ENCODE measurements at regions not wholly inside any gene's neighbourhood (a gene's known extent, or its start where the extent isn't known, plus 50 kb on each side); places are given as distances from the start of the nearest gene placed in this dataset.

DNA sequence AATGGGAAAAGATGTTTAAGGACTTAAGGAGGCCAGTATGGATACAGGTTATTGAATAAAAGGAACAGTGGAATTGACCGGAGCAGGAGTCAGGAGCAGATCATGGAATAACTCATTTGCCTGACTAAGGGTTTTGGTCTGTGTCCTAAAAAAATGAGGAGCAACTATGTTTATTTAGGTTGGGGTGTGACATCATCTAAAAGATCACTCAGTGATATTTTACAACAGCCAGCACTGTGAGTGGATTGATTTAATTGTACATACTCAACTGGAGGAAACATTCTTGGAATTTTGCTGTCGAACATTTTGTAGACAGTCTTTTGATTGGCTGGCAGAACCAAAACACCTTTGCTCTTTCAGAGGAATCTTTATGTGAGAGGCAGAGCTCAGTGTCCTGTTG, 348.6 kb upstream of the CDIN1 start:
- Histone ChIP-seq H3K27me3 (ENCODE audit: low read depth) (no peaks in the 10 kb centered on the region), H3K9me3 (no peaks in the 10 kb centered on the region), H3K27ac (no peak overlapping the region), H3K4me1 (no peaks in the 10 kb centered on the region), H3K36me3 (no peaks in the 10 kb centered on the region), H3K4me3 (no peak overlapping the region)
- ATAC-seq (no peak), DNase-seq (no peak)
- TF ChIP-seq, protein P1, sequence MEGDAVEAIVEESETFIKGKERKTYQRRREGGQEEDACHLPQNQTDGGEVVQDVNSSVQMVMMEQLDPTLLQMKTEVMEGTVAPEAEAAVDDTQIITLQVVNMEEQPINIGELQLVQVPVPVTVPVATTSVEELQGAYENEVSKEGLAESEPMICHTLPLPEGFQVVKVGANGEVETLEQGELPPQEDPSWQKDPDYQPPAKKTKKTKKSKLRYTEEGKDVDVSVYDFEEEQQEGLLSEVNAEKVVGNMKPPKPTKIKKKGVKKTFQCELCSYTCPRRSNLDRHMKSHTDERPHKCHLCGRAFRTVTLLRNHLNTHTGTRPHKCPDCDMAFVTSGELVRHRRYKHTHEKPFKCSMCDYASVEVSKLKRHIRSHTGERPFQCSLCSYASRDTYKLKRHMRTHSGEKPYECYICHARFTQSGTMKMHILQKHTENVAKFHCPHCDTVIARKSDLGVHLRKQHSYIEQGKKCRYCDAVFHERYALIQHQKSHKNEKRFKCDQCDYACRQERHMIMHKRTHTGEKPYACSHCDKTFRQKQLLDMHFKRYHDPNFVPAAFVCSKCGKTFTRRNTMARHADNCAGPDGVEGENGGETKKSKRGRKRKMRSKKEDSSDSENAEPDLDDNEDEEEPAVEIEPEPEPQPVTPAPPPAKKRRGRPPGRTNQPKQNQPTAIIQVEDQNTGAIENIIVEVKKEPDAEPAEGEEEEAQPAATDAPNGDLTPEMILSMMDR (IDR thresholded peaks at IDR 0.05), result no peak
- intact Hi-C loops (cut with DNase I), result no loop called here

DNA sequence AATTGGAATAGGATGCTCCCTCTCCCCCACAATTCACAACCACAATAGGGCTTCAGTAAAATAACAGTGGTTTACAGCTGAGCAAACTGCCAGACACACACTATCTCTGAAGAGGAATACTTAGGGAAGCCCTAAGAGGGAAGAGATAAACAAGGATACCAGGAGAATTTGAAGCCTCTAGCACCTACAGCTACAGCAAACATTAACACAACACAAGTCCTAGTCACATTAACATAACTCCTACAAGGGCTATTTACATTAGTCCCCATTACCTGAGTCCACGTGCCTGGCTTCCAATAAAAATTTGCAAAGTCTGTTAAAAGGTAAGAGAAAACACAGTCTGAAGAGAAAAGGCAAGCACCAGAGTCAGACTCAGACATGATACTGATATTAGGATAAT, 346.9 kb upstream of the CDIN1 start:
- intact Hi-C loops (cut with DNase I), result no loop called here
- Histone ChIP-seq H3K4me3 (no peak overlapping the region), H3K9me3 (no peaks in the 10 kb centered on the region), H3K27me3 (ENCODE audit: low read depth) (no peaks in the 10 kb centered on the region), H3K4me1 (no peaks in the 10 kb centered on the region), H3K36me3 (no peaks in the 10 kb centered on the region), H3K27ac (no peak overlapping the region)
- TF ChIP-seq, protein P1 (IDR thresholded peaks at IDR 0.05), result no peak
- ATAC-seq, result no peak
- no peak for DNase-seq

DNA sequence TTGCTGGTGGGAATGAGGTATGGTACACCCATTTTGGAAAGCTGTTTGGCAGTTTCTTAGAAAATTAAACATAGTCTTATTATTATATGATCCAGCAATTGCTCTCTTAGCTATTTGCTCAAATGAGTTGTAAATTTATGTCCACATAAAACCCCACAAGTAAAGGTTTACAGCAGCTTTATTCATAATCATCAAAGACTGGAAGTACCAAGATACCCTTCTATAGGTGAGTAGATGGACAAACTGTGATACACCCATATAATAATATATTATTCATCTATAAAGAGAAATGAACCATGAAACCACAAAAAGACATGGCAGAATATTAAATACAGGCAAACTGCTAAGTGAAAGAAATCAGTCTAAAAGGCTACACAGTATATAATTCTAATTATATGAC, 344.7 kb upstream of the CDIN1 start:
- intact Hi-C loops (cut with DNase I), result no loop called here
- ATAC-seq (no peak), DNase-seq (no peak)
- Histone ChIP-seq H3K36me3 (no peaks in the 10 kb centered on the region), H3K27me3 (ENCODE audit: low read depth) (no peaks in the 10 kb centered on the region), H3K4me1 (no peaks in the 10 kb centered on the region), H3K9me3 (no peaks in the 10 kb centered on the region), H3K4me3 (no peak overlapping the region), H3K27ac (no peak overlapping the region)
- TF ChIP-seq, protein P1 (IDR thresholded peaks at IDR 0.05), result no peak

DNA sequence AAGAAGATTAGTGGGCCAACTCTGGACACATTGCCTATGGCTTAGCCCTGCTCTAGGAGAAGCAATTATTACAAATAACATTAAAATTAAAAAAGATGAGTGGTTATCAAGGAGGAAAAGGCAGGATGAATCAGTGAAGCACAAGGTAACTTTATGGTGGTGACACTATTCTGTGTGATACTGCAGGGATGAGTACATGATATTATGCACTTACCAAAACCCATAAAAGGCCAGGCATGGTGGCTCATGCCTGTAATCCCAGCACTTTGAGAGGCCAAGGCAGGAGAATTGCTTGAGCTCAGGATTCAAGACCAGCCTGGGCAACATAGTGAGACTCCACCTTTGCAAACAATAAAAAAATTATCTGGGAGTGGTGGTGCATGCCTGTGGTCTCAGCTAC, 344.3 kb upstream of the CDIN1 start:
- TF ChIP-seq, protein P1 (IDR thresholded peaks at IDR 0.05), result no peak
- Histone ChIP-seq H3K27me3 (ENCODE audit: low read depth) (no peaks in the 10 kb centered on the region), H3K36me3 (no peaks in the 10 kb centered on the region), H3K4me1 (no peaks in the 10 kb centered on the region), H3K27ac (no peak overlapping the region), H3K4me3 (no peak overlapping the region), H3K9me3 (no peaks in the 10 kb centered on the region)
- intact Hi-C loops (cut with DNase I), result no loop called here
- ATAC-seq, result no peak
- no peak for DNase-seq

DNA sequence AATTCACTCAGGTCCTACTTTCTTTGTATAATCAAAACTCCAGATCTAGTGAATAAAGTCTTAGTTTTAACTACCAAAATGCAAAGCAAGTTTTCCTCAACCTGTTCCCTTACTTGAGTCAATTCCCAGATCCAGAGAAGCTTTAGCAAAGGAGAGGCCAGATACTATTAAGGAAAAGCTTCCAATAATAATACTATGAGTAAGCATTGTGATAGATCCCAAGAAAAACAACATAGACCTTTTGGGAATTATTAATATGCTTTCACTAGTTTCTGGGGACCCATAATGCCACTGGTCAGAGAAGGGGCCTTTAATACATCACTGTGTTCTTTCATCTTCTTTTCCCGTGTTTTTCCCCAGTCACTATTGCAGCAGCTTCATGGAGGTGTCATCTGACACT, 339.9 kb upstream of the CDIN1 start:
- ATAC-seq (no peak), DNase-seq (no peak)
- Histone ChIP-seq H3K27ac (no peak overlapping the region), H3K4me1 (no peaks in the 10 kb centered on the region), H3K4me3 (no peak overlapping the region), H3K27me3 (ENCODE audit: low read depth) (no peaks in the 10 kb centered on the region), H3K9me3 (no peaks in the 10 kb centered on the region), H3K36me3 (no peaks in the 10 kb centered on the region)
- TF ChIP-seq, protein P1 (IDR thresholded peaks at IDR 0.05), result no peak
- intact Hi-C loops (cut with DNase I), result no loop called here

DNA sequence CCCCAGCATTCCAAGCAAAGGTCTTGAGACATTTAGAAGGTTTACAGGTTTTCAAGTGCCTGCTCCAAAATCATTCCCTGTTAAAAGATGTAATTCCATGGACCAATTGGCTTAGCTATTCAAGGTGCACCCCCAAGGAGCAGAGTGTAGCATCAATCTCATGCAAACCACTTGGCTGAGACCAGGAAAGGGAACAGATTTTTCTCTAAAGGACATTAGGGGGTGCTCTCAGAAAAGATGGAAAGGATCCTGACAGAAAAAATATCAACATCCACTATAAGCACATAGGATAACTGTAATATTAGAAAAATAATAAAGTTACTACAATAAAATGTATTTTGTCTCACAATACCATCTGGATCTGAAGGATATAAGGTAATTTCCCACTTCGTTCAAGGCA, 328.0 kb upstream of the CDIN1 start:
- DNase-seq (no peak), ATAC-seq (no peak)
- Histone ChIP-seq H3K27ac (no peak overlapping the region), H3K4me3 (no peak overlapping the region), H3K36me3 (no peaks in the 10 kb centered on the region), H3K9me3 (no peaks in the 10 kb centered on the region), H3K4me1 (no peaks in the 10 kb centered on the region), H3K27me3 (ENCODE audit: low read depth) (no peaks in the 10 kb centered on the region)
- intact Hi-C loops (cut with DNase I), result no loop called here
- TF ChIP-seq, protein P1 (IDR thresholded peaks at IDR 0.05), result no peak
